HG02763 (cell line): ENCODE measurements at regions not wholly inside any gene's neighbourhood (a gene's known extent, or its start where the extent isn't known, plus 50 kb on each side); places are given as distances from the start of the nearest gene placed in this dataset.

ENCODE experiments used
- ATAC-seq: cut with Tn5 transposase; IDR thresholded peaks from one replicate; pipeline ENCODE4 v1.9.1; 2021; ENCODE audit warnings: mild to moderate bottlenecking, moderate library complexity; ENCODE audit not compliant: unreplicated experiment

DNA sequence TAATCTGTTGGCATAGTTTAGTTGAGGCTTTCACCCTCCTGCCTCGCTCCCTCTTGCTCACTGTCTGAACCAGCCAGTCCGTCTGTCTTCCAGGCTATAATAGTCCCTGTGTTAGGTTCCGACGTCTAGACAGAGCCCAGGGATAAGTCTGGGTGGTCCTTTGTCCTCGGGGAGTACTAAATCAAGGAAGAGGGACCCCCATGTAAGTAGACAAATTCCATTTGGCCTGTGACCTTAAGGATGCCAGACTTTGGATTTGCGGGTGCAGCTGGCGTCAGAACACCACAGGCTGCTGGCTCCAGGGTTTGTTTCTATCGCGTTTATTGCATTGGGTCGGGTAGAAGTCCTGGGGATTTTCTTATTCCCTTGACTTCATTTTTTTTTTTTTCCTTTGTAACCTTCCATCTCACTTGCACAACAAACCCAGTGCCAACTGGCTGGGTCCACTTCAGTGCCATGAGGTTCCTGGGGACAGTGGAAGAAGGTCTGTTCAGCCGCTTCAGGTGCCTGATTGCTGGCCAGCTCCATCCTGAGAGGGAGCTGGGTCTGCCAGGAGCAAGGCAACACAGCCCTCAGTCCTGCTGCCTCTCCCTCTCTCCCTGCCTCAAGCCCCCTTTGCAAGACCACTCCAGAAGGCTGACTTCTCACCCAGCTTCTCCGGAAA is 95.4 kb upstream of the KLHL25 start:
- no peak for ATAC-seq

DNA sequence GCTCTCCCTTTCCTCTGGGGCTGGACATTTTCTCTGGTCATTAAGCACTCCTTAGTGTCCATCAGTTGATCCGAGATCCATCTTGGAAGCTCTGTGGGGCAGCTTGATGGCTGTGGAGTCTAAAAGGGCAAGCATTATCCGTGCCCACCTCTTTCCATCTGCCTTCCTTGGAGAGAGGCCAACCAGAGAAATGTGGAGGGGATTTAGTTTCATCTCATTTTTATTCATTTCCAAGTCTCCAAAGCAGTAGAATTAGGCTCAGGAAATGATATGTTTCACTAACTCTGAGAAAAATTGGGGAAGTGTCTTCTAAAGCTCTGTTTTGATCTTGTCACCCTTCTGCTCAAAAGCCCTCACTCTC is 95.9 kb upstream of the KLHL25 start:
- ATAC-seq, result no peak

DNA sequence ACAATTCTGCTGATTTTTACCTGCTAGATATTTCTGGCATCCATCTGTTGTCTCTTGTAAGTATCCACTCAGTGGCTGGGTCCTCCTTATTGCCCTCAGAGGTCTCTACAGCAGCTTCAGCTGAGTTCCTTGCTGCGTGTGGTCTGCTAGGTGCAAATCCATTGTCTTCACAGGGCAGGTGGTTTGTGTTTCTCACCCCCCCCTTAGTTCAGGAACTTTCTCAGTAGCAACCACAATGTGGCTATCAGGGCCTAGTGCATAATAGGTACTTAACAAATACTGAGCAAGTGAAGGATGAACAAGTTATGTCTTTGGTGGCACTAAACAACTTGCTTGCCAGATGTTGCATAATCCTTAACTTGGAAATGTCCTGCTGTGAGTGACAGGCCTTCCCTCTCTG is 96.7 kb upstream of the KLHL25 start:
- ATAC-seq, result no peak

DNA sequence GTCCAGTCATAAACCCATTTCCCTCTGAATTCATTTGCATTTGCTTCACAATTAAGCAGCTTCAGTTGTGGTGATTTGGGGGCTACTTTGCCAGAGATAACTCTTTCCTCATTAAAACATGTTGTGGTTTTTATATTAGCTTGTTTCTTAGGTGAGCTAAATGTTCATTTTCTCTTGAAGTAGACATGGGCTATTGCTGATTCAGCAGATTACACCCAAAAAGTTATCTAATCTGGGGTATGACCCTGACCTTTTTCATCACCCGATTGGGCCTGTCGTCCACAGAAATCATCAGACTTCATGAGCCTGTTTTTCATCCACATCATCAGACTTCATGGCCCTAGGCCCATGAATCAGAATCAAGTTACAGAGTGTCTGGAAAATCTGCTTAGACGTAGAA is 97.5 kb upstream of the KLHL25 start:
- ATAC-seq, result no peak

DNA sequence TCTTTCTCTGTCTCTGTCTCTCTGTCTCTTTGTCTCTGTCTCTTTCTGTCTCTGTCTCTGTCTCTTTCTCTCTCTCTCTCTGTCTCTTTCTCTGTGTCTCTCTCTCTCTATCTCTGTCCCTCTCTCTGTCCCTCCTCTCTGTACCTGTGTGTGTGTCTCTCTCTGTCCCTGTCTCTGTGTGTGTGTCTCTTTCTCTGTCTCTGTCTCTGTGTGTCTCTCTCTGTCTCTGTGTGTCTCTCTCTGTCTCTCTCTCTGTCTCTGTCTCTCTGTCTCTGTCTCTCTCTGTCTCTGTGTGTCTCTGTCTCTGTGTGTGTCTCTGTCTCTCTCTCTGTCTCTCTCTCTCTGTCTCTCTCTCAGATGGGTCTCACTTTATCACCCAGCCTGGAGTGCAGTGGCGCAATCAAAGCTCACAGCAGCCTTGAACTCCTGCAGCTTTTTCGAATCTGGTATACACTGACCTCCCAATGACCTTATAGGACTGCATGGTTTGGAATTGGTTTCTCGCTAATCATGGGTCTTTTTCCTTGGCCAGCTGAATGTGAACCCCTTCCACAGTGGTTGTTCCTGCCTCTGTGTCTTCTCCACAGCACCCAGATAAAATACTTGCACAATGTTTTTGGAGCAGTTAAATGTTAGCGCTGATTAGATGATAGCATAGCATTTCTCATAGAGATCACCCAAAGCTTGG is 102.6 kb upstream of the KLHL25 start:
- ATAC-seq, result no peak

DNA sequence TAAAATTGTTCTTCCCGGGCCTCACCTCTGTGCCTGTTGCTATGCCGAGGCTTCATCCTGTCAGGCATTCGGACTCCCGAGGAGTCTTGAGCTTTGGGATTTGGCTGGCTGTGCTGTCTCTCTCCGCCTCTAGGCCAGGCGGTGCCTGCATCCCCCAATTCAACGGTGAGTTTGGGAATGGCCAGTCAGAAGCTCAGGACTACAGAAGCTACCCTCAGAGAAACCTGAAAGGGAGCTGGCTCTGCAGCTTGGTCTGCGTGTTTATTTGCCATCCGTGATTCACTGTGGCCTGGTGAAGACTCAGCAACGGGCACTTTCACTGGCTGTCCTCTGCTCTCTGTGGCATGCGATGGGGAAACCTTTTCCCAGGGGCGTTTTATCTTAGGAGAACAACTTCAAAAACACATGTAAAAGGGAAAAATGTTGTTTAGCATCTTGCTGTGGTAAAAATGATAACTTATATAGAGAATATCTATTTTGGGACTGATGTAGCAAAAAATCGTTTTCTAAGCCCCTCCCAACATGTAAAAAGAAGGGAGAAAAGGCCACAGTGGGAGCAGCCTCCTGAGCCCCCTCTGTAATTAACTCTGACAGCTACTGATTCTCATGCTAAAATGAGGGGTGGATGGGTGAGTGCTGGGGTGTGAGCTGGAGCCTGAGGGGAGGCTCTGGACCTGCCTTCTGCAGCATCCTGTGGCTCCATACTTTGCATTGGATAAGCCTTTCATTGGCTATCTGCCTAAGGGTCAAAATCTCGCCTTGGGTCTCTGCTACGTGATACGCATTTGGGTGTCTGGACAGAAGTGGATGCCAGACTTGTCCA is 103.4 kb upstream of the KLHL25 start:
- ATAC-seq, result no peak

DNA sequence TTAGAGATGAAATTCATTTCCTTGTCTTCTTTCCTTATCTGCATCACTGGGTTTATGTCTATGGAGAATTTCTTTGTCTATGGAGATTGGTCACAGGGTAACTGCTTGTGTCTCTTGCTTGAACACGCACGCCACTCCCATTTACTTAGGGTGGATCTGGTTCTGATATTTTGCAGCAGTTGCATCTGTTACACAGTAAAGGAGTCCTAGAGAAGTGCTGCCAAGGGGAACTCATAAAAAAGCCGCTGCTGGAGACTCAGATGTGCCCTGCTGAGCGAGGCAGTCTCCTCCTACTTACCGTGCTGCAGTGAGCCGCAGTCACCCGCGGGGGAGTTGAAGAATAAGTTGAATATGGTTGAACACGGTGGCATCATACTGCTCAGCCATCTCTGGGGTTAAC is 105.2 kb upstream of the KLHL25 start:
- no peak for ATAC-seq

DNA sequence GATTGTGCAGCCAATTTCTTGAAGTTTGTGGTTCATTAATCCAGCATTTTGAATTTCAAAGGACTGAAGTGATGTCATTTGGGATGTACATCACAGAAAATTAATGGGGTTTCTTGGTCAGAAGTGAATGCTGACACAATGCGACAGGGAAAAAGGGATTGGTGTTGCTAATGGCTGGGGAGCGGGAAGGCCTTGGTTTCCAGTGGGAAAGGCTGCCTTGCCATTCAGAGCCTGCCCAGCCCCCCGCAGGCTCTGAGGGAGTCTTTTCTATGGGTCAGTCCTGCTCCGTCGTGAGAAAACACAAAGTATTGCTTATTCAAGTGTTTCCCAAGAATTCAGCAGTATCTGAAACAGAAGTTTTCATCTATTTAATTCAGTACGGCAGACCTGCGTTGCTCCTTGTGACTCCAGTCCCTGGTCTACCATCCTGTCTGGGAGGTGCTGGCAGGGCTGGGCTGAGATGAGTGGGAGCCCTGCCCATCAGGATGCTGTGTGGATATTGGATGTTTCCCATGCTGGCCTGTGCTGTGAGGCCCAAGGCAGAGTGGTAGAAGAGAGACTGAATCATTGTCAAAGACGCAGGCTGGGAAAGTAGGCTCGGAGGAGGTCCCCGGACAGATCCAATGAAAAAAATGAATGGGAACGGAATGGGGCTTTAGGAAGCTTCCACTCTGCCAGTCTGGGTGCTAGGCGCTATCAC is 111.2 kb upstream of the KLHL25 start:
- no peak for ATAC-seq

DNA sequence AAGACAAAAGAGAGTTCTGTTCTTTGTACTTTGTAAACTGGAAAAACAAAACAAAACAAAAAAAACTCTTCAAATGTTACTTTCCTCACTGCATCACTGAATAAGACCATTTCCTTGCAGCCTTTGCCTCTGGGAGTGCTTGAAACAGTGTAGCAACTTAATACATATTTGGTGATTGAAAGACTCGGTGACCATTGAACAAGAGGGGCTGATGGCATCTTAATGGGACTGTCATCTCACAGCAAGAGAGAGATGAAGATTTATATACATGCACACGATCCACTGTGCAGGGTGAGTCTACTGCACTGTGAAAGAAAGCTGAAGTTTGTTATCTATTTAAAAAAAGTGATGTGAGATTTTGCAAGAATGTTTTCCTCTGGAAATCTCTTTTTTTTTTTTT is 111.9 kb upstream of the KLHL25 start:
- ATAC-seq, result no peak

DNA sequence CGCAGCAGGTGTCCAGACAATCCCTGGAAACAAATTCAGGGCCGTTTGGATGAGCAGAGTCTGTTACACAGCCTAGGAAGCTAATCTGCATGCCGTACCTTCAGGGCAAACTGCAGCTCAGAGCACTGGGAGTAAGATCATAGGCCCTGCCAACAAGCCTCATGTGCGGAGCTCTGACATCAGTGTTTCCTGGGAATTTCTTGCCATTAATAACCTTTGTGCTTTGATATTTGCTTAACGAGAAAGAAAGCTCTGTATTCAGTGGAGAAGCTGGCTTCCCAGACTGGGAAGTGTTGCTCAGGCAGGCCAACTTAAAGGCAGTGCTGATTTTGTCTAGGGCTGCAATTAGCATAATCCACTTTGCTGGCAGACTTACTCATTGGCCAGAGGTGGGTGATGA is 116.1 kb upstream of the KLHL25 start:
- no peak for ATAC-seq

DNA sequence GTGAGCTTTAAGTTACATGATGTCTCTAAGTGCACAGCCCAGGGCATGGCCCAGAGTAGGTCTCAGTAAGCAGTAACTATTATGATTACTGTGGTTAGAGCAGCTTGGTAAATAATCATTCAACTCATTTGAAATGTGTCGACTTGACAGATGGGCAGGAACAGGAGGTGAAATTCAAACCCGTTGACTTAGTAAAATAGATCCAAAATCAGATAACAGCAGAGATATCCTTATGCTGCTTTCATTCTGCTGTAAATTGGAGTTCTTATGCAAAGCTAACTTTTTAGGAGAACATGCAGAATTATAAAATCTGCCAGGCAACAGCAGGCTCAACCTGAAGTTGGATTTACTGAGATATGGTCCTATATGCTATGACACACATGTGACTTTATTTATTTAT is 118.7 kb upstream of the KLHL25 start:
- no peak for ATAC-seq

DNA sequence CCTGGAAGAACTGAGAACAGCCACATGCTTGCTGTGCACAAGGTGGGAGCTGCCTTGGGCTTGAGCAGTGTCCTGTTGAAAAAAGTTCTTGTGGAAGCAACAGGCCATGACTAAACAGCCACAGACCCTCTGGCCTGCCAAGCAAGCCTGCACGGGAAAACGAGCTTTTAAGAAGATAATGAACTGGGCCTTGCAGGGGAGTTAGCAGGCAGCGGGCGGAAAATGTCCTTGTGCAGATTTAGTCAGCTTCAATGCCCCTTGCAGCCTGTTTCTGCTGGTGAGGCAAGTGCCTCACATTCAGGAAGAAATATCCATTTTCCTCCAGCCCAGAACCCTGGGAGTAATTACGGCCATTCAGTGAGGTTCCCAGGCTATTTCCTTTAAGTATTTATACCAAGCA is 126.2 kb upstream of the KLHL25 start:
- no peak for ATAC-seq

DNA sequence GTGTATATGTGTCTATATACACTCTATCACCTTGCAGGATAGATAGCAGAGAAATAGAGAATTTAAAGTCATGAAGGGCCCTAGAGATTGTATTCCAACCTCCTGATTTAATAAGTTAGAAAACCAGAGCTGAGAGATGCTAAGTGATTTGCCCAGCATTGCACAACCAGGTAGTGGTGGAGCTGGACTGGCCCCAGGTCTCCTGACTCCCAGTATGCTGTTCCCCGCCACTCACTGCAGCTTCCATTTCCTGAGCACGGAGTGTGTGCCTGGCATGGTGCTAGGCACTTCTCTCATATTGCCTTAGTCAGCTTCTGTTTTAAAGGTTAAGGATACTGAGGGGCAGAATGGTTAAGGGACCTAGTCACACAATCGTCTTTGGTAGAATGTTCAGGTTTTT is 129.4 kb upstream of the KLHL25 start:
- ATAC-seq, result no peak

DNA sequence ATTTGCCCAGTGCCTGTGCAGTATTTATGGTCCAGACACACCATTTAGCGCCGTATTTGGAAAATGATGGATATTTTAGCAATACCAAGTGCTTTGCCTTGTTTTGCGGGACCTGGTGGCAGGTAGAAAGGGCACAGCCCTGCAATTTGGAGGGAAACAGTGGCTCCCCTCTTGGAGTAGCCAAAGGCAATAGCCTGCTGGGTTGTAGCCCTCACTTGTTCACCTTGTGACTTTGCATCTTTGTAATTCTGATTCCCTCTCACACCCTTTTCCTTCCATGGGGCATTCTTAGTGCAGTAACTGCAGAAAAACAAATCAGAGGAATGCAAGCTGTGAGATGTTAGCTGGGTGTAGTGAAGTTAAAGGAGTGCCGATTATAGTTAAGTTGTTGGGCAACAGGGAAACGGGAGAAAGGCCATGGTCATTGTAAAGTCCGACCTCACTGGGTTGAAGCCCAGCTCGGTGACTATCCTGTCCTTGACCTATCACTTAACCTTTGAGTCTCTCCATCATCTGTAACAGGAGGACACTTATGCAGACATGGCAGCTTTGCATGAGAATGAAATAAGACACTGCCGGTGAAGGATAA is 131.0 kb upstream of the KLHL25 start:
- no peak for ATAC-seq

DNA sequence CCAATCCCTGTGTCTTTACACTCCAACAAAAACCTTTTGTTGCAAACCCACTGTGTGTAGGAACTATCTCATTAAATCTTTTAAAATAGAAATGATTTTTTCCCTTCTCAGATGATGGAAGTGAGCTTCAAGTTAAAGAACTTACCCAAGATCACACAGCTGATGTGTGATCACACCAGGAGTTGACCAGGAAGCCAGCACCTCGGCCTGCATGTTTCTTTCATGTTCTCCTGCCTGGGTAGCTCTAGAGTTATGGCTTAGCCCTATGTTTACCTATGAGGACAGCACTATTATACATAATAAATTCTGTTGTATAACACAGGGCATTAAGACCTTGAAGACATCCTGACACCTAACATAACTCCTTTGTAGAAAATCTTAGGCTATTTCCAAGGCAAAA is 132.1 kb upstream of the KLHL25 start:
- no peak for ATAC-seq

DNA sequence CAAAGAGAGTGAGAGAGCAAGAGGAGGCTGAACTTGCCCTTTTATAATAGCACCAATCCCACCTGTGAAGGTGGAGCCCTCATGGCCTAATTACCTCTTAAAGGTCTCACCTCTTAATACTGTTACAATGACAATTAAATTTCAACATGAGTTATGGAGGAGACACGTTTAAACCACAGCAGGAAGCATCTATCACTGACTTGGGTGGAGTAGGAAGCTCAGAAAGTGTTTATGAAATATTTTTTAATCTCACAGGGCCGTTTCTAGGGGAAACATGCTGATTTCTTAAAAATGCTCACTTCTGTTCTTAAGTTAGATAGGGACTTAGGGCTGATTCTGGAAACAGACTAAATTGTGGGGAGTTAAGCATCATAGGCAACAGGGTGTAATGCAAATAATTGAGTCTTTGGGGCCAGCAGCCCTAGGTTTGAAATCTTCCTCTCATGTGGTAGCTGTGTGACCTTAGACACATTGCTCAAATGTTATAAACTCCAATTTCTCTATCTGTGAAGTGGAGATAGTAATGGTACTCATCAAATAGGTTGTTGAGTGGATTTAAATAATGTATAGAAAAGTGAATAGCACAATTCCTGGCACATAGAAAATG is 133.3 kb upstream of the KLHL25 start:
- ATAC-seq, result no peak

DNA sequence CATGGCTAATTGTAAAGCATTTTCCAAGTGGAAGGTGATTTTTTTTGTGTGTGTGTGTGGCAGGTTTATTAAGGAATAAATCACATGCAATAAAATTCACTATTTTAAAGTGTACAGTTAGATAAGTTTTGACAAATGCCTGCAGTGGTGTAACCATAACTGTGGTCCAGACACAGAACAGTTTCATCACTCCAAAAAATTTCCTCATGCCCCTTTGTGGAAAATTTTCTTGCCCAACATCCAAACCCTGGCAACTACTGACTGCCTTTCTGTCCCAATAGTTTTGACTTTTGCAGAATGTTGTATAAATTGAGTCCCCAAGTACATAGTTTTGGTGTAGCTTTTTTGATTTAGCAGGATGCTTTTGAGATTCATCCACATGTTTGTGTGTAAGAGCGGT is 135.1 kb upstream of the KLHL25 start:
- ATAC-seq, result no peak

DNA sequence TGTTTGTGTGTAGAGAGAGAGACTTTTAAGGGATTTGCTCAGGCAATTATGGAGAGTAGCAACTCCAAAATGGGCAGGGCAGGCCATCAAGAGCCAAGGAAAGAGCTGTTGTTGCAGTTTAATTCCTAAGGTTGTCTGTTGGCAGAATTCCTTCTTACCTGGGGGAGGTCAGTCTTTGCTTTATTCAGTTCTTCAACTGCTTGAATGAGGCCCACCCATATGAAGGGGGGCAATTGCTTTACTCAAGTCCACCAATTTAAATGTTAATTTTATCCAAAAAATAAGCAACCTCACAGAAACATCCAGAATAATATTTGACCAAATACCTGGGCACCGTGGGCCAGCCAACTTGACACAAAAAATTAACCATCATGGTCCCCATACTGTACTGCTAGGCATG is 137.7 kb upstream of the KLHL25 start:
- no peak for ATAC-seq

DNA sequence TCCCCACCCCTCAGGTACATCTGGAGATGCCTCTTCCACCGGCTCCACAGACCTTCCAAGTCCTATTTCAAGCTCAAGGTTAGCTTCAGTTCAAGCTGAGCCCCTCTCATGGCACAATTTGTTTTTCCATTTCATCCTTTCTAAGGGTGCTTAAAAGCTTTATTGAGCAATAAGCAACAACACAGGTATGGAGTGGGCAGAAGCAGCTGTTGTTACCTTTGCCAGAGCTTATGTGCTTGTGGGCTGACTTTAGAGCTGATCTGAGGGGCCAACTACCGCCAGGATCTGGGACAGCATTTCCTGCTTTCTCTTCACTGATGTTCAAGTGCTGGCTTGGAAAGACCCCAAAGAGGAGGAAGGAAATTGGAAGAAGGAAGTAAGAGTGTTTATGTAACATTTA is 140.0 kb upstream of the KLHL25 start:
- ATAC-seq, result no peak

DNA sequence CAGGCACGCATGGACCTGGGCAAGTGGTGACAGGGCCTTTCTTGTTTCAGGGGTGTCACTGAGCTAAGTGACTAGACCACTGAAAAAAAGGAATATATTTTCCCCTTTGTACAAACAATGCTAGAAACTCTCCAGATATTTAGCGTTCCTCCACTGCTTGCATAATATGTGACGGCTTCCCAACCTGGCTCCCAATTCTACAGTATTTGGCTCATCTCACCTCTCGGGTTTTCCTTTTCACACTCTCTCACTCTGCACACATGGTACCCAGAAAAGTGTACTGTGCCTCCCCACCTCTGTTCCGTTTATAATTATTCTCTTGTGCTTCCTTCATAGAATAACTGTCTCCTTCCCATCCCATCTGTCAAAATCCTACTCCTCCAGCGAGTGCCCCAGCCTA is 140.5 kb upstream of the KLHL25 start:
- no peak for ATAC-seq

DNA sequence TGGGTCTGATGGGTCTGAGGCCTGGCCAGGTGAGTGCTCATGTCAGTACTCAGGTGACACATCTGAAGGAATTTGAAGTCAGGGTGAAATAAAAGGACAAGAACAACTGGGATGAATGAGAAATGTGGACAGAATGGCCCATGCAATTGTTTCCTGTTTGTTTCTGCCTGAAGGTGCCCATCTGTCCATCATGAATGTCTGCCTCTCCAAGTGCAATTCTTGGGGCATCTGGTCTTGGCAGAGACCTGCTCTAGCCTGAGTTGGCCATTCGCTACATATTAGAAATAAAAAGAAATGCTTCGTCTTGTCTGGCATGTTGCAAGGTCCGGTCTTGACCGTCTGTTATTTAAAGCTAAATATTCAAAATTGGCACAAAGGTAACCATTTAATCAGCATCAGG is 142.0 kb upstream of the AGBL1 start:
- ATAC-seq, result no peak
